GM23248 (cell line): ENCODE measurements at regions not wholly inside any gene's neighbourhood (a gene's known extent, or its start where the extent isn't known, plus 50 kb on each side); places are given as distances from the start of the nearest gene placed in this dataset.
"Not testable (repeated sequence)": the region's sequence is repeated elsewhere in the genome, so short reads cannot be mapped to it uniquely, and the experiment has no call there.

ENCODE experiments used
- EZH2 ChIP-seq: fragments of 200-600 bp; sonication (generic); IDR thresholded peaks from 2 replicates; pipeline ENCODE4 v1.6.1; 2018; ENCODE audit warnings: antibody characterized with exemption, mild to moderate bottlenecking; ENCODE audit not compliant: insufficient read depth, poor library complexity, severe bottlenecking
- EZH2phosphoT487 ChIP-seq: fragments of 200-600 bp; sonication (generic); IDR thresholded peaks from 2 replicates; pipeline ENCODE4 v1.6.1; 2018; ENCODE audit warnings: antibody characterized with exemption, moderate library complexity, mild to moderate bottlenecking, low read depth; ENCODE audit not compliant: insufficient read depth

GRCh38 chr13:22900416-22900951 is 280.3 kb upstream of the SGCG start:
- TF ChIP-seq EZH2, EZH2phosphoT487: not testable (repeated sequence)
